Upper lobe of right lung (tissue), 1 donor: ENCODE measurements at regions not wholly inside any gene's neighbourhood (a gene's known extent, or its start where the extent isn't known, plus 50 kb on each side); places are given as distances from the start of the nearest gene placed in this dataset.

Experiments used
- ATAC-seq: fragments of 200-7000 bp; cut with Tn5 transposase; one replicate; pipeline ENCODE4 v1.9.1; 2020; ENCODE audit warnings: mild to moderate bottlenecking, moderate library complexity
- DNase-seq: peaks from one replicate; pipeline ENCODE4 v3.0.0-alpha.2; 2020
- H3K27ac ChIP-seq: fragments of 200-600 bp; one replicate; pipeline ENCODE4 v1.8.0; 2022
- H3K27me3 ChIP-seq: fragments of 200-600 bp; one replicate; pipeline ENCODE4 v1.8.0; 2022; ENCODE audit warnings: mild to moderate bottlenecking
- H3K36me3 ChIP-seq: fragments of 200-600 bp; one replicate; pipeline ENCODE4 v1.8.0; 2022
- H3K4me1 ChIP-seq: fragments of 200-600 bp; one replicate; pipeline ENCODE4 v1.8.0; 2022
- H3K4me3 ChIP-seq: fragments of 200-600 bp; one replicate; pipeline ENCODE4 v1.8.0; 2022; ENCODE audit warnings: mild to moderate bottlenecking
- H3K9me3 ChIP-seq: fragments of 200-600 bp; one replicate; pipeline ENCODE4 v1.8.0; 2022
- CTCF ChIP-seq: fragments of 200-600 bp; IDR thresholded peaks from one replicate; pipeline ENCODE4 v1.8.0; 2022; ENCODE audit warnings: antibody characterized with exemption
- intact Hi-C: fragments of 100-400 bp; cut with DNase I; formaldehyde crosslinking; loops from one replicate; pipeline ENCODE4 v1.11.0; 2022
- donor health status: DM: no; HTN: yes; CAD: no; lungs with severe emphysema.

- DNase-seq (no peak), ATAC-seq (no peak)
- no peak for TF ChIP-seq CTCF
- Histone ChIP-seq H3K4me3 (no peak overlapping the region), H3K36me3 (no peaks in the 10 kb centered on the region), H3K27ac (no peak overlapping the region), H3K9me3 (no peaks in the 10 kb centered on the region), H3K27me3 (no peaks in the 10 kb centered on the region), H3K4me1 (no peaks in the 10 kb centered on the region)
- intact Hi-C loops = no loop called here
Observed at GRCh38 chr4:30385650-30386049, 334.5 kb upstream of the PCDH7 start.

GRCh38 chr4:30386266-30386895, 333.8 kb upstream of the PCDH7 start:
- H3K4me1 ChIP-seq = no peaks in the 10 kb centered on the region
- intact Hi-C loops = no loop called here
- ATAC-seq (no peak), DNase-seq (no peak)
- no peaks in the 10 kb centered on the region for H3K36me3 ChIP-seq
- no peak overlapping the region for H3K27ac ChIP-seq
- no peak for TF ChIP-seq CTCF
- H3K9me3 ChIP-seq = no peaks in the 10 kb centered on the region
- no peaks in the 10 kb centered on the region for H3K27me3 ChIP-seq
- H3K4me3 ChIP-seq = no peak overlapping the region

GRCh38 chr4:30395902-30396301, 324.3 kb upstream of the PCDH7 start:
- Histone ChIP-seq H3K4me3 (no peak overlapping the region), H3K36me3 (no peaks in the 10 kb centered on the region), H3K27ac (no peak overlapping the region), H3K4me1 (no peaks in the 10 kb centered on the region), H3K9me3 (no peaks in the 10 kb centered on the region), H3K27me3 (no peaks in the 10 kb centered on the region)
- no peak for ATAC-seq
- TF ChIP-seq CTCF = no peak
- DNase-seq = no peak
- intact Hi-C loops = no loop called here

- intact Hi-C loops = no loop called here
- Histone ChIP-seq H3K4me3 (no peak overlapping the region), H3K4me1 (no peaks in the 10 kb centered on the region), H3K36me3 (no peaks in the 10 kb centered on the region), H3K27ac (no peak overlapping the region), H3K27me3 (no peaks in the 10 kb centered on the region), H3K9me3 (no peaks in the 10 kb centered on the region)
- no peak for DNase-seq
- ATAC-seq = no peak
- TF ChIP-seq CTCF = no peak
Observed at GRCh38 chr4:30396772-30397475, 323.2 kb upstream of the PCDH7 start.

GRCh38 chr4:30399476-30399875, 320.7 kb upstream of the PCDH7 start:
- intact Hi-C loops = no loop called here
- Histone ChIP-seq H3K4me3 (no peak overlapping the region), H3K27ac (no peak overlapping the region), H3K27me3 (no peaks in the 10 kb centered on the region), H3K4me1 (no peaks in the 10 kb centered on the region), H3K36me3 (no peaks in the 10 kb centered on the region), H3K9me3 (no peaks in the 10 kb centered on the region)
- DNase-seq (no peak), ATAC-seq (no peak)
- no peak for TF ChIP-seq CTCF
